Fibroblast of peridontal ligament (primary cell): ENCODE measurements at regions not wholly inside any gene's neighbourhood (a gene's known extent, or its start where the extent isn't known, plus 50 kb on each side); places are given as distances from the start of the nearest gene placed in this dataset.
"Not testable (repeated sequence)": the region's sequence is repeated elsewhere in the genome, so short reads cannot be mapped to it uniquely, and the experiment has no call there.

Source experiments
- DNase-seq: peaks from one replicate; pipeline ENCODE4 v3.0.0-alpha.2; 2010; ENCODE audit errors: extremely low read depth

GRCh38 chr9:28445211-28445610 is 871.9 kb upstream of the C9orf72 start:
- no peak for DNase-seq

DNA sequence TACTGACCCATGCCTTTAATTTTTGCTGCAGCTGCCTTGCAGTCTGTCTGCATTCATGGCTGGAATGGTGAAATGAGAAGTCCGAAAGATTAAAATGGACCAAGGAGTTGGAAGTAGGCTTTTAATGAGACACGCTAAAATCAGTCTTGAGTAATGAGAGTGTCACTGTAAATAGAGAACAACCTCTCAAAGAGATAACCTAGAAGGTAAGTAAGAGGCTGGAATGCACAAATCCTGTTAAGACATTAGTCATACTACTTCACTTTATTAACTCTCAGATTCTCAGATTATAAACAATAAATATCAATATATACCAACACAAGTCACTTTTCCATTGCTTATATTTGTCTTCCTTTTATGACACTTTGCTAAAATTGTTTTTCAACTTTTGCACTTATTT is 880.6 kb upstream of the C9orf72 start:
- DNase-seq: no peak

DNA sequence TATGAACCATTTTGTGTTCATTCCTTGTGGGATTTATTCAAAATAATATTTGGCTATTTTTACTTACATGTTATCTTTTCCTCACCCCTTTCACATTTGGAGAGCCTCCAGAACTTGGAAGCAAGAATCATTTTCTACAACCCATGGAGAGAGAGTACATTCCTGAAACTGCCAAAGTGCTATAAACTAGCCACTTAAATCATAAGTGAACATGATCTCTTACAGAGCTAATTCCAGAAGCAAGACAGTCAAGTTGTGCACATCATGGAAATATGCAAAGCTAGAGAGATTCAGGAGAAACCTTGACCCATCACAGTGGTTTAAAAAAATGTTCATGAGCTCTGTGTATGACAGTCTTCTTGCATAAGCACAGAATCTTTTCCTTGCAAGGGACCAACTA is 883.6 kb upstream of the C9orf72 start:
- DNase-seq: no peak

GRCh38 chr9:28464481-28465216 is 891.4 kb upstream of the C9orf72 start:
- DNase-seq: no peak

DNA sequence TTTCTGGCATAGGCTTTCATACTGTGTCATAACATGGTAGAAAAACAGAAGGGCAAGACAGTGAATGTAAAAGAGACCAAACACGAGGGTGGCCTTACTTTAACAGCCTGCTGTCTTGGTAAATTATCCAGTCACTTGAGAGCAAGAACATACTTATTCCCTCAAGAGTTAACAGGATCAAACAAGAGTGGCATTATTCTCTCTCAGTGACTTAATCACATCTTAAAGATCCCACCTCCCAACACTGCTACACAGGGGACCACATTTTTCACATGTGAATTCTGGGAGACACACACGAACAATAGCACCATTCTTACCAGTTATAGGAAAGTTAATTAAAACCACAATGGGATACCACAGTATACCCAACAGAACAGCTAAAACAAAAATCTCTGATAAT is 898.0 kb upstream of the C9orf72 start:
- DNase-seq: no peak

DNA sequence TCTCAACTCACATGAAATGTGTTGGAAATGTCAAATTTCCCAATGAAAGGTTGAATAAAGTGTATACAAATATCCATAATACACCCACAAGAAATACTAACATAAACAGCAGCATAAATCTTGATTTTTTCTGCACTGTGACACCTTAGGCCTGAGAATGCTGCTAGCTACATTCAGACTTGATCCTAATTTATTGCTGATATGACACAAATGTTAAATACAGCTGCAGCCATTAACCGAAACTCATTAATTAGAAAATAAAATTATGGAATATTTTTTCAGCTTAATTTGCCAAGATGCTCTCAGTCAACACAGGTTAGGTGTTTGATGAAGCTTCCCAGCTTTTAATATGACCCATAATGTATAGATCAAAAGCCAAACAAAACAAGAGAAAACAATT is 914.3 kb upstream of the C9orf72 start:
- no peak for DNase-seq

GRCh38 chr9:28491121-28491520 is 917.8 kb upstream of the C9orf72 start:
- no peak for DNase-seq

DNA sequence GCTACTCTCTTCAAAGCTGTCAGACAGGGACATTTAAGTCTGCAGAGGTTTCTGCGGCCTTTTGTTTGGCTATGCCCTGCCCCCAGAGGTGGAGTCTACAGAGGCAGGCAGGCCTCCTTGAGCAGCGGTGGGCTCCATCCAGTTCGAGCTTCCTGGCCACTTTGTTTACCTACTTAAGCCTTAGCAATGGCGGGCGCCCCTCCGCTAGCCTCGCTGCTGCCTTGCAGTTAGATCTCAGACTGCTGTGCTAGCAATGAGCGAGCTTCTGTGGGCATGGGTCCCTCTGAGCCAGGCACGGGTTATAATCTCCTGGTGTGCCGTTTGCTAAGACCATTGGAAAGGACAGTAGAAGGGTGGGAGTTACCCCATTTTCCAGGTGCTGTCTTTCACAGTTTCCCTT is 924.9 kb upstream of the C9orf72 start:
- DNase-seq: not testable (repeated sequence)

GRCh38 chr9:28502189-28502588 is 928.9 kb upstream of the C9orf72 start:
- DNase-seq: no peak

GRCh38 chr9:28502741-28503140 is 929.5 kb upstream of the C9orf72 start:
- no peak for DNase-seq

- no peak for DNase-seq
These were observed 930.3 kb upstream of the C9orf72 start for GRCh38 chr9:28503573-28503972.

- no peak for DNase-seq
These were observed 945.2 kb upstream of the C9orf72 start for GRCh38 chr9:28518439-28518838.

DNA sequence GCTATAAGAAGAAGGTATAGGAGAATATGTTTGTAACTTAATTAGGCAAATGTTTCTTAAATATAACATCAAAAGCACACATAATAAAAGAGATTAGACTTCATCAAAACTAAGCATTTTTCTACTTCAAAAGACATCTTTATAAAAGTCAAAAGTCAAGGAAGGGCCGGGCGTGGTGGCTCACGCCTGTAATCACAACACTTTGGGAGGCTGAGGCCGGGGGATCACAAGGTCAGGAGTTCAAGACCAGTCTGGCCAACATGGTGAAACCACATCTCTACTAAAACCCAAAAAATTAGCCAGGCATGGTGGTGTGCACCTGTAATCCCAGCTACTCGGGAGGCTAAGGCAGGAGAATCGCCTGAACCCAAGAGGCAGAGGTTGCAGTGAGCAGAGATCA is 951.0 kb upstream of the C9orf72 start:
- not testable (repeated sequence) for DNase-seq

DNA sequence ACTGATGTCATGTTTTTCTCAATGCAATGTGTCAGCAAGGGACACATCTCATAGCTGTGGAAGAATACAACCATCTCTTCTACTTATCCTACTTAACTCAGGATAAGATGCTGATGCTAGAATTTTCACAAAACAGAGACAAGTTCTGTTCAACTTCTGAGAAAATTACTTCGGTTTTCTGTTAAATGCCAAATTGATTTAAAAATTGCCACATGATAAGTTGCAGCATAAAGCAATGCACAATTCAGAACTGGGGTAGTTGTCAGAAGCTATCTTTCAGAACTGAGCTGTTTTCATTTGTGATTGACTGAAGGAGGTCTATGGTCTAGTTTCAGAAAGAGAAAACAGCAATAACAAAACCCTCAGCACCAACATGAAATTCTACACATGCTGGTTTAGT is 954.8 kb upstream of the C9orf72 start:
- no peak for DNase-seq

DNA sequence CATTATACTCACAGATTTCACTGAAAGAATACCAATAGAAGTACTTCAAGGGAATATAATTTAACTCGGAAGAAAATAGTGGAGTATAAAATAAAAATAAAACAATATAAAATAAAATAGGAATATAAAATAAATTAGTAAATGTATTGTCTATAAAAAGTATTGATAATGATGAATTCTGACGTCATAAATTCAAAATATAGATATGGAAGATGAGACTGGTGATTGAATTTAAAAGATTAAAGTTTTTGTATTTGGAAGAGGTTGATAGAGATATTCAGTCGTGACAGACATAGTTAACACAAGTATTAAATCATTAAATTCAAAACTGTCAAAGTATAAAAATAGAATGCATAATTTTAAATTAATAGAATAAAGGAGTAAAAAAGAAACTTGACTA is 964.9 kb upstream of the C9orf72 start:
- DNase-seq: no peak

DNA sequence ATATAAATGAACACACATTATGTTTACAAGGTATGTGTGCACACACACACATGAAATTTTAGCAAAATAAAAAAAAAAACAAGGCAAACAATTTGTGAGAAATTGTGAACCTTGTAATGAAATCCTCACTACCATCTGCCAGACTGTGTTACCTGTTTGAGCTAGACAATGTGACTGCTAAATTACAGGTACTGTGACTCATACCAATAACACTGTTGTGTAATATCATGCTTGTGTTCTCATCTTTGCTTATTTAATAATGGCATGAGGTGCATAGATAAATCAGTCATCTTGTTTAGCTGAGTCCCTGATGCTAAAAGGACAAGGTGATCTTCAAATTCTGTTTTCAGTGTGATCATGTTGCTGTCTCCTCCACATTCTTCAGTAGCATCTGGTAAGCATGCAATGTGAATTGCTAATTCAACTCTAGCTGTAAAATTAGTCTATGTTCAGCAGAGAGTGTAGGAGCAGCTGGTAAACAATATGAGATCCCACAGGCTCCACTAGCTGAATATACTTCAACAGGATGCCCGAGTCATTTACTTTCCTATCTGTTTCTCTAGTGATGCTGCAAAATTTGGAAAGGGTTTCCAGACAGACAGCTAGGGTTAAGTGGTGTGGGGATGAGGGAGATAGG is 966.3 kb upstream of the C9orf72 start:
- DNase-seq: no peak

GRCh38 chr9:28542928-28543327 is 969.6 kb upstream of the C9orf72 start:
- DNase-seq: no peak

DNA sequence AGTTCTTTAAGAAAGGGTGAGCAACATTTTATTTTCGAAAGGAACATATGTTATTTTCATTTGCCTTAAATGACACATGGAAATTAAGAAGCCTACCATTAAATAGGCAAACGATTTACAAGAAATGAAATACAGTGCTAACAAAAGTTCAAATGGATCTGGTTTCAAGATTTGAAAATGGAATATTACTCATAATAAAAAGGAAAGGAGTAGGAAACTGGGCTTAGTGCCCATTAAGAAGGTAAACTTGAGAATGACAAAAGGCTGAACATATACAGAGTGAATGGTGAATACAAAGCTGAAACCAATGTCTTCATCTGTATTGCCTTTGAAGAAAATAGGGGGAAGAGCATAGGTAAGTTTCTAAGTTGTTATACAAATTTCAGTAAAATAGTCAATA is 974.2 kb upstream of the C9orf72 start:
- no peak for DNase-seq

GRCh38 chr9:28563291-28563934 is 990.1 kb upstream of the C9orf72 start:
- DNase-seq: no peak

DNA sequence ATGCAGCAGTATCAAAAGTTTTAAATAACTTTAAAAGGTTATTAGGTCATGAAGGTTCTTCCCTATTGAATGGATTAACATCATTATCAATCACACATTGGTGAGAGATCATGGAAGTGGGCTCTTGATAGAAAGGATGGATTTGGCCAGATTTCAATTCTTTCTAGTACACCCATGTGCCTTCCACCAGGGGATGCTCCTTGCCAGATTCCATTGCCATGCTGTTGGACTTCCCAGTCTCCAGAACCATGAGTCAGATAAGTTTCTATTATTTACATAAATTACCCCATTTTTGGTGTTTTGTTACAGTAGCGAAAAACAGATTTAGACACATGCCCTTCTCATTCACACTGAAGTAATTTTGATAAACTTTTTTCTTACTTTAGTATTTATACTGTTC is 1010.6 kb upstream of the C9orf72 start:
- no peak for DNase-seq

- no peak for DNase-seq
These were observed 1011.3 kb upstream of the C9orf72 start for GRCh38 chr9:28584542-28584941.

- DNase-seq: no peak
These were observed 1013.8 kb upstream of the C9orf72 start for GRCh38 chr9:28587052-28587451.

DNA sequence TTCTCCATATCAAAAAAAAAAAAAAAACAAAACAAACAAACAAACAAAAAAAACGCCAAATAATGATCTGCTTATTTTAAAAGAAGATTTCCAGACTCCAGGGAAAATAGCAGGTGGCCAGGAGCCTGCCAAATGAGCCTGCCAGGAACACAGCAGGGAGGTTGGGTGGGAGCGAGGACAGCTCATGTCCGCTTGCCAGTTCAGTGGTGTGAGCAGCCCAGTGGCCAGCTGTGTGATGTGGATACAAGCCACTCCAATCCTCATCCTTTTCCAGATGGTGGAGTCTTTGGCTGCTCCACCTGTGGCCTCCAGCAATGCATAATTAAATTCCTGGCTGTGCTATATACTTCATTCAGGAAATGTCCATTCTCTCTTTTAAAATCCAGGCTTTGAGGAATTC is 1025.1 kb upstream of the C9orf72 start:
- no peak for DNase-seq
